Ovary (tissue), 3 donors: ENCODE measurements at regions not wholly inside any gene's neighbourhood (a gene's known extent, or its start where the extent isn't known, plus 50 kb on each side); places are given as distances from the start of the nearest gene placed in this dataset.

ENCODE experiments used
- CTCF ChIP-seq, 3 donors: fragments of 450-650 bp in 2 of 3; fragments of 200-600 bp in 1 of 3; IDR thresholded peaks; one replicate each; pipeline versions ENCODE4 v1.5.1 to v1.8.0; 2016 to 2022; ENCODE audit warnings: antibody characterized with exemption in 3 of 3, mild to moderate bottlenecking in 1 of 3
- EP300 ChIP-seq: sonication (generic); formaldehyde crosslinking; IDR thresholded peaks from one replicate; pipeline ENCODE4 v1.6.1; 2017; ENCODE audit warnings: antibody characterized with exemption
- POLR2A ChIP-seq: fragments of 450-650 bp; IDR thresholded peaks from one replicate; pipeline ENCODE4 v1.6.1; 2017; ENCODE audit warnings: antibody characterized with exemption, mild to moderate bottlenecking, moderate library complexity
- donor health status: DM: no; HTN: no; CAD: no.

- TF ChIP-seq CTCF (IDR thresholded peaks at IDR 0.05) (no peak), POLR2A (no peak), EP300 (no peak)
These were observed 820.8 kb downstream of the BRINP3 start for GRCh38 chr1:189656628-189657530.
